Natural killer cell treated with Interleukin-12 subunit alpha and Interleukin-12 subunit beta and Interleukin-15 and Interleukin-18, amount 100 ng/mL, for 72 hours (primary cell): ENCODE measurements at regions not wholly inside any gene's neighbourhood (a gene's known extent, or its start where the extent isn't known, plus 50 kb on each side); places are given as distances from the start of the nearest gene placed in this dataset.

Source experiments
- ATAC-seq, 2 donors: fragments of 150-1000 bp; cut with Tn5 transposase in 1 of 2; sonication (Bioruptor Pico), chemical (Tn5 transposase) in 1 of 2; 2 replicates each; pipeline ENCODE4 v1.10.0; 2021
- DNase-seq: peaks from one replicate; pipeline ENCODE4 v3.0.0; 2022; ENCODE audit warnings: low spot score
- H3K27ac Mint-ChIP-seq, 2 donors: 1 replicate in 1 of 2; 2 replicates in 1 of 2; pipeline ENCODE4 v1.8.0; 2022; ENCODE audit warnings: mixed read lengths in 2 of 2, mild to moderate bottlenecking in 1 of 2, moderate library complexity in 1 of 2
- H3K27me3 Mint-ChIP-seq, 2 donors: 1 replicate in 1 of 2; 2 replicates in 1 of 2; pipeline ENCODE4 v1.8.0; 2022; ENCODE audit warnings: mixed read lengths in 2 of 2
- H3K36me3 Mint-ChIP-seq: one replicate; pipeline ENCODE4 v1.8.0; 2022; ENCODE audit warnings: mixed read lengths
- H3K4me1 Mint-ChIP-seq, 2 donors: 1 replicate in 1 of 2; 2 replicates in 1 of 2; pipeline ENCODE4 v1.8.0; 2022; ENCODE audit warnings: low read depth in 2 of 2, mixed read lengths in 2 of 2, mild to moderate bottlenecking in 1 of 2
- H3K4me3 Mint-ChIP-seq: one replicate; pipeline ENCODE4 v1.8.0; 2022; ENCODE audit warnings: mixed read lengths
- H3K9me3 Mint-ChIP-seq: 2 replicates; pipeline ENCODE4 v1.8.0; 2022; ENCODE audit warnings: mixed read lengths

DNA sequence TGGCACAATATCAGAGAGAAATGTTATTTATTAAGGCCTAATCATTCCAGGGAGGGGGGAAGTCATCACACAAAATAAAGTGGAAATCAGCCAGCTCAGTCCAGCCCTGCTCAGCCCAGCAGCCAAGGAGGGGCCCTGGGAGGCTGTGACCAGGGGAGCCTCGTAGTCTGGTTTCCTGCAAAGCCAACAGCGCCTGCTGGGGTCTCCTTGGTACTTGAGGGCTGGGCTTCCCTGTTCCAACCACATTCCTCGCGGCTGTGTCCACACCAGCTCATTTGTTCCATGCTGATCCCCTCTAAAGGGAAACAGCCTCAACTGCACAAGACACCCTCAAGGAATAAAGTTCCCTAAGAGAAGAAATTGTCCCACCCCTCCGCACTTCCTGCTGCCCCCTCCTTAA lies 154.0 kb downstream of the TMEM132E start:
- no peaks in the 10 kb centered on the region for H3K9me3 Mint-ChIP-seq
- peaks cover 12 to 34% of the 10 kb centered on the region in 2 donors for H3K27me3 Mint-ChIP-seq
- no peaks in the 10 kb centered on the region for H3K4me1 Mint-ChIP-seq
- H3K27ac Mint-ChIP-seq, result no peak overlapping the region
- no peak for ATAC-seq
- DNase-seq, result no peak
- no peak overlapping the region for H3K4me3 Mint-ChIP-seq
- no peaks in the 10 kb centered on the region for H3K36me3 Mint-ChIP-seq

- Mint-ChIP-seq H3K27ac (no peak overlapping the region), H3K36me3 (no peaks in the 10 kb centered on the region), H3K9me3 (no peaks in the 10 kb centered on the region), H3K4me3 (no peak overlapping the region), H3K27me3 (peaks cover 12 to 34% of the 10 kb centered on the region in 2 donors), H3K4me1 (no peaks in the 10 kb centered on the region)
- DNase-seq (no peak), ATAC-seq (no peak)
Measured at GRCh38 chr17:34730816-34731215, 151.4 kb downstream of the TMEM132E start.

DNA sequence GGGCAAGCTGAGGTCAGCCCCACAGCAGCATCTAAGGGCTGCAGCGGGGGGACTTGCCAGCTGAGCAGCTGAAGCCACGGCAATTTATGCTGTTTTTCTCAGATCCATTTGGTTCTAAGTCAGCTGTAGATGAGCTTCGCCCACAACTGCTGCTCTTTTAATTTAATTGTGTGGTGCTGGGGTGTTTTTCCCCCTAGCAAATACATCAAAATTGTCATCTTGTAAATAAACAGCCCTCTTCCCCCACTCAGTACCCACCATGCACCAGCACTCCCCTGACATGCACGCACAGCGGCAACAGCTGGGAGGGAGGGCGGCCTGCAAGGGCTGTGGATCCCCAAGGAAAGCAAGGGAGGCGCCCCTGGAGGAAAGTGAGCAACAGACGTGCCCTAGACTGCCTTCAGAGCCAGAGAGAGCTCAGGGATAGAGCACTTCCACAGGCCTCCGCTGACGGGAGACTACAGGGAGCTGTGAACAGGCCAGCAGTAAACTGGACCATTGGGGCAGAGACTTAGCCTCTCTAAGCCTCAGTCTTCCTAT lies 149.5 kb downstream of the TMEM132E start:
- Mint-ChIP-seq H3K9me3 (no peaks in the 10 kb centered on the region), H3K27me3 (peaks cover 14 to 23% of the 10 kb centered on the region in 2 donors), H3K4me1 (no peaks in the 10 kb centered on the region), H3K36me3 (no peaks in the 10 kb centered on the region), H3K4me3 (no peak overlapping the region), H3K27ac (no peak overlapping the region)
- DNase-seq, result no peak
- ATAC-seq, result no peak

GRCh38 chr17:34727601-34728000 lies 148.2 kb downstream of the TMEM132E start:
- ATAC-seq (no peak), DNase-seq (no peak)
- no peaks in the 10 kb centered on the region for H3K36me3 Mint-ChIP-seq
- peaks cover 14 to 21% of the 10 kb centered on the region in 2 donors for H3K27me3 Mint-ChIP-seq
- H3K4me1 Mint-ChIP-seq, result no peaks in the 10 kb centered on the region
- H3K4me3 Mint-ChIP-seq, result no peak overlapping the region
- no peak overlapping the region for H3K27ac Mint-ChIP-seq
- no peaks in the 10 kb centered on the region for H3K9me3 Mint-ChIP-seq

DNA sequence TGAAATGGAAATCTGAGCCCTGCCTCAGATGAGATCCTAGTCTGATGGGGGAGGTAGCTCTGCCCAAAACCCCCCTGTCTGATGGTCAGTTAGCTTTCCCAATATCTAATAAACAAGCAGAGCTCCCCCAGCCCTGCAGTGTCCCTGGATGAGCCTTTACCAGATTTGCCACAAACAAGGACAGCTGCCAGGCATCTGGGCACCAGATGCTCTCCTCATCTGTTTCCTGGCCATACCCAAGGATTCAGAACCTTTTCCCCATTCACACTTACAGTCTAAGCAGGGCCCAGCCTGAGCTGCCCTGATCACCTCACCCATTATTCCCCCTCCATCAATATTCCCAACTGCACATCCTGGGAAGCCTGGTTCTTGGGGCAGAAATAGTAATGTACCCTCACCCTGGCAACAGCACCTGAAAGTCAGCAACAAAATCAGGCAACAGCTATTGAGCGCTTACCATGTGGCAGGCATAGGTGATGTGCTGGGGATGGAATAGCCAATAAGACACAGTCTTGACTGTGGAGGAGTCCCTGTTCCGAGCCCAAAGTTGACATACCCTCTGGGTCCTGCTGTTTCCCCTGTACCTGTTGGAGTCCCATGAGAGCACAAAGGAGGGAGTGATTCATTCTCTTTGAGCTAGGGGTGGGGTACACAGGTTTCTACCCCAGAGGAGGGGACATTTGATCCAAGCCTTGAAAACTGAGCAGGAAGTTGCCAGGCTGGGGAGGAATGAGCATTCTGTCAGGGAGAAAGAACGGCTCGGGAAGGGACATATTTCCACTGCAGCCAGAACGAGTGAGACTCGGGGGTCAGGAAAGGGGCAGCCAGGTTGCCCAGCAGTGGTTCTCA lies 147.4 kb downstream of the TMEM132E start:
- Mint-ChIP-seq H3K36me3 (no peaks in the 10 kb centered on the region), H3K4me1 (no peaks in the 10 kb centered on the region), H3K9me3 (no peaks in the 10 kb centered on the region), H3K27ac (no peak overlapping the region), H3K4me3 (no peak overlapping the region), H3K27me3 (peaks cover 12 to 16% of the 10 kb centered on the region in 2 donors)
- DNase-seq (no peak), ATAC-seq (no peak)

- no peak for DNase-seq
- Mint-ChIP-seq H3K9me3 (no peaks in the 10 kb centered on the region), H3K27me3 (peaks cover 7 to 8% of the 10 kb centered on the region in 2 donors), H3K4me3 (no peak overlapping the region), H3K4me1 (no peaks in the 10 kb centered on the region), H3K27ac (no peak overlapping the region), H3K36me3 (no peaks in the 10 kb centered on the region)
- no peak for ATAC-seq
Measured at GRCh38 chr17:34725725-34726124, 146.3 kb downstream of the TMEM132E start.

- DNase-seq (no peak), ATAC-seq (no peak)
- Mint-ChIP-seq H3K9me3 (no peaks in the 10 kb centered on the region), H3K4me3 (no peak overlapping the region), H3K27ac (no peak overlapping the region), H3K36me3 (no peaks in the 10 kb centered on the region), H3K4me1 (no peaks in the 10 kb centered on the region), H3K27me3 (peaks cover 0 to 12% of the 10 kb centered on the region in 2 donors)
Measured at GRCh38 chr17:34725008-34725407, 145.6 kb downstream of the TMEM132E start.

DNA sequence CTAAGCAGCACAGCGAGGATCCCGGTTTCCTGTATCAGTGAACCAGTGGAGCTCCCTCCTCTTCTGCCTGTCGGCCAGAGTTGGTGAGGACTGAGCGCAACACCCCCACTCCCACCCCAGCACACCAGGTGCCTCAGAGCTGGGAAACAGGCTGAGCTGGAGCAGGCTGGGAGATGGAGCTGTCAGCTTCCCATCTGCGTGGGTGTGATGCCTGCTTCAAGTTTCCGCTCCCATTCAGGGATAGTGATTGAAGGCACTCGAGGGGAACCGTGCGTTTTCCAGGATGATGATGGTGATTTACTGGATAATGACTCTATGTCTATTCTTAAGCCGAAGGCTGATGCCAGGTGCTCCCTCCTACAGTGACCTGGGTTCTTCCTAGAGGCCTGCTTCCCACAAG lies 144.5 kb downstream of the TMEM132E start:
- DNase-seq (no peak), ATAC-seq (no peak)
- Mint-ChIP-seq H3K9me3 (no peaks in the 10 kb centered on the region), H3K27ac (no peak overlapping the region), H3K36me3 (no peaks in the 10 kb centered on the region), H3K4me3 (no peak overlapping the region), H3K4me1 (no peaks in the 10 kb centered on the region), H3K27me3 (peaks cover 0 to 12% of the 10 kb centered on the region in 2 donors)

- H3K4me1 Mint-ChIP-seq, result no peaks in the 10 kb centered on the region
- H3K9me3 Mint-ChIP-seq, result no peaks in the 10 kb centered on the region
- ATAC-seq, result no peak
- H3K36me3 Mint-ChIP-seq, result no peaks in the 10 kb centered on the region
- H3K27ac Mint-ChIP-seq, result no peak overlapping the region
- no peak for DNase-seq
- H3K27me3 Mint-ChIP-seq, result peaks cover 0 to 9% of the 10 kb centered on the region in 2 donors
- no peak overlapping the region for H3K4me3 Mint-ChIP-seq
Measured at GRCh38 chr17:34721326-34721725, 141.9 kb downstream of the TMEM132E start.

DNA sequence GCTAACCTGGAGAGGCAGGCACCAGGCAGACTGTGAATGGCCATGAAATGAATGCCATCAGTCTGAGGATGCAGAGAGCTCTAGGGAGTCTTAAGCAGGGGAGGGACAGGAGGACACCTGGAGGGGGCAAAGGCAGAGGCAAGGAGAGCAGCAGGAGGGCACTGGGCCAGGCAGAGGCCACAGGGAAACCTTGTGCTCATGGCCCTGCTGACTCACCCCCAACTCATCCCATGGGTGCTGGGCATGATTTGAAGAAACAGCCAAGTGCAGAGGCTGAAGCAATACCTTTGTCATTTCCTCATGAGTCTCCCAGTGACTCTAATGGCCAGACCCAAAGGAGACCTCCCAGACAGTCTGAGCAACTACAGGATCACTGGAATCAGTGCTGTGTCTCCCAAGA lies 141.4 kb downstream of the TMEM132E start:
- Mint-ChIP-seq H3K4me1 (no peaks in the 10 kb centered on the region), H3K27ac (no peak overlapping the region), H3K27me3 (peaks cover 0 to 9% of the 10 kb centered on the region in 2 donors), H3K4me3 (no peak overlapping the region), H3K9me3 (no peaks in the 10 kb centered on the region), H3K36me3 (no peaks in the 10 kb centered on the region)
- DNase-seq (no peak), ATAC-seq (no peak)

DNA sequence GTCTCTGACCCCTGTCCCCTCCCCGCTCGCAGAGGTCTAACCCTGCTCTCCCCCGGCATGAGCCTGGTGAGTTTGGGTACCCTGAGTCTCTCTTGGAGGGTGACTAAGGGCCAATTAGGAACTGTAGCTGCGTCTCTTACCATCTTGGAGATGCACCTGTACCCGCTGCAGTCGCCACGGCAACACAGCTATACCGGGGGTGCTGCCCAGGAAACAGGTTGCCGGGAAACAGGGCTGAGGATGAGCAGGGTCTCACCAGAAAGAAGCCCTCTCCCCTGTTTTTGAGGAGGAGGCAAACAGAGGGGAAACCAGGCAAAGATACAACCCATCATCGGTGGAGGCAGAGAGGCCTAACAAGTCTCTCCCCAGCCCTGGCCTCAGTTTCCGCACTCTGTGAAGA lies 140.2 kb downstream of the TMEM132E start:
- H3K4me1 Mint-ChIP-seq, result no peaks in the 10 kb centered on the region
- peaks cover 3 to 5% of the 10 kb centered on the region in 2 donors for H3K27me3 Mint-ChIP-seq
- H3K27ac Mint-ChIP-seq, result no peak overlapping the region
- DNase-seq, result no peak
- ATAC-seq, result no peak
- no peaks in the 10 kb centered on the region for H3K9me3 Mint-ChIP-seq
- no peak overlapping the region for H3K4me3 Mint-ChIP-seq
- H3K36me3 Mint-ChIP-seq, result no peaks in the 10 kb centered on the region

- H3K27me3 Mint-ChIP-seq, result peaks cover 7% of the 10 kb centered on the region in 2 donors
- no peak for ATAC-seq
- no peak for DNase-seq
- no peaks in the 10 kb centered on the region for H3K9me3 Mint-ChIP-seq
- no peaks in the 10 kb centered on the region for H3K4me1 Mint-ChIP-seq
- H3K27ac Mint-ChIP-seq, result no peak overlapping the region
- no peak overlapping the region for H3K4me3 Mint-ChIP-seq
- H3K36me3 Mint-ChIP-seq, result no peaks in the 10 kb centered on the region
Measured at GRCh38 chr17:34717092-34717491, 137.7 kb downstream of the TMEM132E start.

- DNase-seq (no peak), ATAC-seq (no peak)
- no peak overlapping the region for H3K4me3 Mint-ChIP-seq
- no peak overlapping the region for H3K27ac Mint-ChIP-seq
- H3K36me3 Mint-ChIP-seq, result no peaks in the 10 kb centered on the region
- H3K27me3 Mint-ChIP-seq, result peaks cover 7 to 9% of the 10 kb centered on the region in 2 donors
- no peaks in the 10 kb centered on the region for H3K4me1 Mint-ChIP-seq
- H3K9me3 Mint-ChIP-seq, result no peaks in the 10 kb centered on the region
Measured at GRCh38 chr17:34716291-34716690, 136.9 kb downstream of the TMEM132E start.

DNA sequence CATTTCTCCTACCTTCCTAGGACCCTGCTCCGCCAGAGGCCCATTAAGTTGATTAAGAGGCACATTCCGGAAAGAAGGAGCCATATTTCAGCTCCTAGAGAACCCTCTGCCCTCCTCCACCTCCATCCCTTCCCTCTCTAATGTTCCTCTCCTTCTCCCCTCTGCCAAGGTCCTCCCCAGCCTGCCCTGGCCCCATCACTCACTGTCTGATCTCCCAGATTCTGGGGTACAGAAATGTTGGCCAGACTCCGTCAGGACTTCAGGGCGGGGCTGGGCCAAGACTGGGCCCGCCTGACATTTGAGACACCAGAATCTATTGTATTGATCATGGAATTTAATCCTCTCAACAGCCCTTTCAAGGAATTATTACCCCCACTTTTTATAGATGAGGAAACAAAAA lies 136.1 kb downstream of the TMEM132E start:
- H3K4me3 Mint-ChIP-seq, result no peak overlapping the region
- no peak overlapping the region for H3K27ac Mint-ChIP-seq
- H3K36me3 Mint-ChIP-seq, result no peaks in the 10 kb centered on the region
- peaks cover 7 to 9% of the 10 kb centered on the region in 2 donors for H3K27me3 Mint-ChIP-seq
- no peaks in the 10 kb centered on the region for H3K9me3 Mint-ChIP-seq
- H3K4me1 Mint-ChIP-seq, result no peaks in the 10 kb centered on the region
- DNase-seq (no peak), ATAC-seq (no peak)
